IMR-90 (cell line): ENCODE measurements at regions not wholly inside any gene's neighbourhood (a gene's known extent, or its start where the extent isn't known, plus 50 kb on each side); places are given as distances from the start of the nearest gene placed in this dataset.
A peak's percentile ranks its signal among the peaks of the same experiment; 100 is the strongest.

Experiments used
- ATAC-seq: fragments of 200-7000 bp; cut with Tn5 transposase; 2 replicates; pipeline ENCODE4 v1.9.1; 2020; ENCODE audit warnings: low read depth, mild to moderate bottlenecking, moderate library complexity
- BruUV-seq: library from RNA; stranded (reverse); fragments of 400-500 nt; replicated peaks from 2 replicates; lab custom pipeline; 2021; lab: Mats Ljungman, UMichigan
- CTCF ChIA-PET: fragments of 300-600 bp; formaldehyde crosslinking; extraction: SDS; loops from one replicate; lab custom pipeline; 2021; ENCODE audit warnings: antibody characterized with exemption; lab: Yijun Ruan, JAX
- POLR2A ChIA-PET: fragments of 300-600 bp; sonication (Branson Sonifier 250); formaldehyde crosslinking; loops from one replicate; lab custom pipeline; 2022; ENCODE audit warnings: antibody characterized with exemption; ENCODE audit not compliant: unreplicated experiment; lab: Charles Lee
- DNase-seq: peaks from one replicate; pipeline ENCODE4 v3.0.0; 2013
- H2AFZ ChIP-seq: replicated peaks from 2 replicates; pipeline ENCODE3; 2013; ENCODE audit warnings: low read length, mild to moderate bottlenecking; ENCODE audit not compliant: poor library complexity
- H2AK5ac ChIP-seq: 2 replicates; pipeline ENCODE4 v1.6.1; 2013; ENCODE audit warnings: low read depth, low read length, inconsistent platforms
- H2AK9ac ChIP-seq: replicated peaks from 2 replicates; pipeline ENCODE3; 2013; ENCODE audit warnings: mild to moderate bottlenecking, low read depth, low read length, moderate library complexity; ENCODE audit not compliant: poor library complexity
- H2BK120ac ChIP-seq: 2 replicates; pipeline ENCODE4 v1.6.1; 2013; ENCODE audit warnings: low read depth, low read length, inconsistent platforms
- H2BK15ac ChIP-seq: 3 replicates; pipeline ENCODE4 v1.6.1; 2013; ENCODE audit warnings: low read depth, low read length, inconsistent platforms
- H2BK20ac ChIP-seq: 2 replicates; pipeline ENCODE4 v1.6.1; 2013; ENCODE audit warnings: low read depth, mild to moderate bottlenecking, inconsistent platforms, low read length, moderate library complexity
- H2BK5ac ChIP-seq: 2 replicates; pipeline ENCODE4 v1.6.1; 2013; ENCODE audit warnings: mild to moderate bottlenecking, low read depth, low read length, inconsistent platforms; ENCODE audit not compliant: poor library complexity, severe bottlenecking
- H3K14ac ChIP-seq: replicated peaks from 2 replicates; pipeline ENCODE4 v1.6.1; 2013; ENCODE audit warnings: low read depth, low read length, inconsistent platforms
- H3K18ac ChIP-seq: 2 replicates; pipeline ENCODE4 v1.6.1; 2013; ENCODE audit warnings: low read depth, low read length, control low read depth
- H3K23ac ChIP-seq: 2 replicates; pipeline ENCODE4 v1.6.1; 2013; ENCODE audit warnings: low read depth, low read length, inconsistent platforms
- H3K27ac ChIP-seq: 2 replicates; pipeline ENCODE4 v1.5.1; 2013; ENCODE audit warnings: mild to moderate bottlenecking, control low read depth, low read length; ENCODE audit not compliant: insufficient read depth
- H3K27me3 ChIP-seq: 2 replicates; pipeline ENCODE4 v1.6.1; 2013; ENCODE audit warnings: low read length; ENCODE audit not compliant: control insufficient read depth, insufficient read depth
- H3K36me3 ChIP-seq: 2 replicates; pipeline ENCODE4 v1.6.1; 2013; ENCODE audit warnings: low read length, mixed read lengths; ENCODE audit not compliant: control insufficient read depth, insufficient read depth
- H3K4ac ChIP-seq: 2 replicates; pipeline ENCODE4 v1.6.1; 2013; ENCODE audit warnings: low read depth, low read length, inconsistent platforms
- H3K4me1 ChIP-seq: 2 replicates; pipeline ENCODE4 v1.6.1; 2013; ENCODE audit warnings: low read length, mixed read lengths; ENCODE audit not compliant: control insufficient read depth, insufficient read depth
- H3K4me2 ChIP-seq: 2 replicates; pipeline ENCODE4 v1.6.1; 2013; ENCODE audit warnings: low read depth, mild to moderate bottlenecking, control low read depth, low read length, moderate library complexity
- H3K4me3 ChIP-seq: 2 replicates; pipeline ENCODE4 v1.5.1; 2013; ENCODE audit warnings: low read depth, mild to moderate bottlenecking, control low read depth, low read length, moderate library complexity; ENCODE audit not compliant: insufficient read depth
- H3K56ac ChIP-seq: 2 replicates; pipeline ENCODE4 v1.6.1; 2013; ENCODE audit warnings: low read length, inconsistent platforms; ENCODE audit not compliant: insufficient read depth; ENCODE audit errors: extremely low read depth
- H3K79me1 ChIP-seq, 2 experiments: 2 replicates each; pipeline ENCODE4 v1.6.1; 2013; ENCODE audit warnings: low read length in 2 of 2, inconsistent platforms in 1 of 2, low read depth in 1 of 2
- H3K9ac ChIP-seq: 2 replicates; pipeline ENCODE4 v1.6.1; 2013; ENCODE audit warnings: low read depth, low read length, control low read depth
- H3K9me1 ChIP-seq: 2 replicates; pipeline ENCODE4 v1.6.1; 2013; ENCODE audit warnings: low read length, inconsistent platforms; ENCODE audit not compliant: insufficient read depth
- H3K9me3 ChIP-seq: 2 replicates; pipeline ENCODE4 v1.6.1; 2013; ENCODE audit warnings: low read length; ENCODE audit not compliant: control insufficient read depth, insufficient read depth
- H4K20me1 ChIP-seq: 2 replicates; pipeline ENCODE4 v1.6.1; 2013; ENCODE audit warnings: low read length, inconsistent platforms; ENCODE audit not compliant: insufficient read depth
- H4K5ac ChIP-seq: 2 replicates; pipeline ENCODE4 v1.6.1; 2013; ENCODE audit warnings: mild to moderate bottlenecking, low read depth, low read length, control low read depth
- H4K8ac ChIP-seq, 2 experiments: 2 replicates each; pipeline ENCODE4 v1.6.1; 2013; ENCODE audit warnings: low read depth in 2 of 2, low read length in 2 of 2, control low read depth in 1 of 2, inconsistent platforms in 1 of 2
- H4K91ac ChIP-seq: 2 replicates; pipeline ENCODE4 v1.6.1; 2013; ENCODE audit warnings: low read depth, low read length, inconsistent platforms; ENCODE audit not compliant: insufficient read depth
- BHLHE40 ChIP-seq: fragments of 150-350 bp; IDR thresholded peaks from 2 replicates; pipeline ENCODE4 v1.6.1; 2016; ENCODE audit warnings: mild to moderate bottlenecking, low read depth, low read length
- MAFK ChIP-seq: IDR thresholded peaks from 2 replicates; pipeline ENCODE4 v1.6.1; 2012; ENCODE audit warnings: low read depth, low read length, improper control_type of control experiment
- MAZ ChIP-seq: IDR thresholded peaks from 2 replicates; pipeline ENCODE4 v1.6.1; 2012; ENCODE audit warnings: low read depth, mild to moderate bottlenecking, low read length, improper control_type of control experiment, moderate library complexity, borderline replicate concordance
- MXI1 ChIP-seq: IDR thresholded peaks from 2 replicates; pipeline ENCODE4 v1.6.1; 2012; ENCODE audit warnings: low read depth, mild to moderate bottlenecking, low read length, moderate library complexity, borderline replicate concordance
- POLR2A ChIP-seq: IDR thresholded peaks from 2 replicates; pipeline ENCODE4 v1.6.1; 2012; ENCODE audit warnings: mild to moderate bottlenecking, low read depth, low read length
- RAD21 ChIP-seq: IDR thresholded peaks from 2 replicates; pipeline ENCODE4 v1.6.1; 2012; ENCODE audit warnings: low read length, improper control_type of control experiment
- RCOR1 ChIP-seq: IDR thresholded peaks from 2 replicates; pipeline ENCODE4 v1.6.1; 2012; ENCODE audit warnings: mild to moderate bottlenecking, low read length, improper control_type of control experiment; ENCODE audit not compliant: insufficient replicate concordance
- RFX5 ChIP-seq: IDR thresholded peaks from 2 replicates; pipeline ENCODE4 v1.8.0; 2012; ENCODE audit warnings: low read depth, mild to moderate bottlenecking, low read length, moderate library complexity
- whole genome bisulfite sequencing, 2 experiments: methylation state at CpG; one replicate each; pipeline versions ENCODE4 v1.1.5 to v1.1.7; 2013; ENCODE audit warnings: missing lambda C conversion rate in 2 of 2; ENCODE audit not compliant: insufficient read length in 1 of 2; ENCODE audit errors: extremely low coverage in 2 of 2; 5-methylcytosine and 5-hydroxymethylcytosine counted together
- dilution Hi-C: fragments of 300-500 bp; cut with HindIII; formaldehyde crosslinking; loops from one replicate; pipeline ENCODE4 v1.14.3; 2018; ENCODE audit warnings: low sequenced_read_pairs; ENCODE audit not compliant: unreplicated experiment
- in situ Hi-C: fragments of 300-500 bp; cut with MboI; formaldehyde crosslinking; loops from 3 replicates; pipeline ENCODE4 v1.14.3; 2019; ENCODE audit warnings: low sequenced_read_pairs, inconsistent platforms, mixed read lengths
- intact Hi-C: fragments of 100-400 bp; cut with micrococcal nuclease; formaldehyde crosslinking; loops from 2 replicates; pipeline ENCODE4 v1.10.0; 2022
- TF ChIP-seq, protein P1 (sequence below): conservative IDR thresholded peaks from 2 replicates; pipeline ENCODE4 v1.5.1; 2012; ENCODE audit warnings: mild to moderate bottlenecking, low read depth, low read length, improper control_type of control experiment
- TF ChIP-seq, protein P2 (sequence below): fragments of 150-350 bp; IDR thresholded peaks from 2 replicates; pipeline ENCODE4 v1.6.1; 2017; ENCODE audit warnings: mild to moderate bottlenecking, antibody characterized with exemption, low read length, low read depth

GRCh38 chr2:217162533-217162932 is 302.7 kb upstream of the TNP1 start (continued):
- no peak for TF ChIP-seq RFX5

- Histone ChIP-seq H4K8ac (peak overlapping the region; percentile 52 to 61), H4K20me1 (no peaks in the 10 kb centered on the region), H3K79me1 (no peaks in the 10 kb centered on the region), H3K4ac (peak overlapping the region; percentile 58), H3K36me3 (no peaks in the 10 kb centered on the region), H3K9ac (no peak overlapping the region), H3K9me3 (no peaks in the 10 kb centered on the region), H3K4me1 (peaks cover 10% of the 10 kb centered on the region), H3K9me1 (no peaks in the 10 kb centered on the region), H2BK120ac (peak overlapping the region; percentile 75), H3K23ac (peak overlapping the region; percentile 18), H4K91ac (peak overlapping the region; percentile 76; the same call in 1 of the 2 replicates), H3K27me3 (no peaks in the 10 kb centered on the region), H4K5ac (peak overlapping the region; percentile 55), H3K18ac (peak overlapping the region; percentile 39), H3K27ac (peak overlapping the region; percentile 36), H2BK5ac (peak overlapping the region; percentile 28), H2BK15ac (peak overlapping the region; percentile 72; the same call in 2 of the 3 replicates), H3K14ac (peak overlapping the region; percentile 34; the same call in 1 of the 2 replicates), H3K4me2 (no peak overlapping the region), H2AFZ (peak overlapping the region; percentile 62), H3K4me3 (no peak overlapping the region), H2AK9ac (no peak overlapping the region), H3K56ac (no peak overlapping the region), H2BK20ac (peak overlapping the region; percentile 77), H2AK5ac (peak overlapping the region; percentile 63)
- no TSS peak for BruUV-seq
- no peak for ATAC-seq
- WGBS, 2 experiments: no CpG with 5 or more reads among the region's 9 CpGs
- ChIA-PET CTCF (interaction anchor here (0.6 kb wide), 1 partner anchor 251 kb away, joined by 3 read pairs; no protein-coding TSS in a partner anchor), POLR2A (interaction anchor here (0.6 to 2.9 kb wide), 3 partner anchors 48 to 466 kb away, joined by 3 to 10 read pairs (median 8); partner anchors contain the start of gene IGFBP5)
- TF ChIP-seq RFX5 (no peak), RCOR1 (no peak), MAFK (no peak), BHLHE40 (no peak), RAD21 (no peak), MAZ (no peak), MXI1 (no peak), POLR2A (no peak)
- TF ChIP-seq, protein P1, sequence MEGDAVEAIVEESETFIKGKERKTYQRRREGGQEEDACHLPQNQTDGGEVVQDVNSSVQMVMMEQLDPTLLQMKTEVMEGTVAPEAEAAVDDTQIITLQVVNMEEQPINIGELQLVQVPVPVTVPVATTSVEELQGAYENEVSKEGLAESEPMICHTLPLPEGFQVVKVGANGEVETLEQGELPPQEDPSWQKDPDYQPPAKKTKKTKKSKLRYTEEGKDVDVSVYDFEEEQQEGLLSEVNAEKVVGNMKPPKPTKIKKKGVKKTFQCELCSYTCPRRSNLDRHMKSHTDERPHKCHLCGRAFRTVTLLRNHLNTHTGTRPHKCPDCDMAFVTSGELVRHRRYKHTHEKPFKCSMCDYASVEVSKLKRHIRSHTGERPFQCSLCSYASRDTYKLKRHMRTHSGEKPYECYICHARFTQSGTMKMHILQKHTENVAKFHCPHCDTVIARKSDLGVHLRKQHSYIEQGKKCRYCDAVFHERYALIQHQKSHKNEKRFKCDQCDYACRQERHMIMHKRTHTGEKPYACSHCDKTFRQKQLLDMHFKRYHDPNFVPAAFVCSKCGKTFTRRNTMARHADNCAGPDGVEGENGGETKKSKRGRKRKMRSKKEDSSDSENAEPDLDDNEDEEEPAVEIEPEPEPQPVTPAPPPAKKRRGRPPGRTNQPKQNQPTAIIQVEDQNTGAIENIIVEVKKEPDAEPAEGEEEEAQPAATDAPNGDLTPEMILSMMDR: no peak
- TF ChIP-seq, protein P2, sequence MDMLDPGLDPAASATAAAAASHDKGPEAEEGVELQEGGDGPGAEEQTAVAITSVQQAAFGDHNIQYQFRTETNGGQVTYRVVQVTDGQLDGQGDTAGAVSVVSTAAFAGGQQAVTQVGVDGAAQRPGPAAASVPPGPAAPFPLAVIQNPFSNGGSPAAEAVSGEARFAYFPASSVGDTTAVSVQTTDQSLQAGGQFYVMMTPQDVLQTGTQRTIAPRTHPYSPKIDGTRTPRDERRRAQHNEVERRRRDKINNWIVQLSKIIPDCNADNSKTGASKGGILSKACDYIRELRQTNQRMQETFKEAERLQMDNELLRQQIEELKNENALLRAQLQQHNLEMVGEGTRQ: no peak
- DNase-seq: no peak
- dilution Hi-C loops: loop anchor here (25.0 kb wide), 1 partner anchor 474 kb away; the partner anchor contains the start of gene IGFBP5
- in situ Hi-C loops: loop anchor here (10.0 to 25.0 kb wide), 3 partner anchors 354 to 551 kb away; partner anchors contain the start of gene IGFBP5
- intact Hi-C loops: loop anchor here (5.0 to 10.0 kb wide), 3 partner anchors 54 to 276 kb away; no protein-coding TSS in a partner anchor
Observed at GRCh38 chr2:217160978-217161973, 301.4 kb upstream of the TNP1 start.
